GM19238 (cell line): ENCODE measurements at regions not wholly inside any gene's neighbourhood (a gene's known extent, or its start where the extent isn't known, plus 50 kb on each side); places are given as distances from the start of the nearest gene placed in this dataset.

Experiments
- DNase-seq: peaks from one replicate; pipeline ENCODE4 v3.0.0; 2011; ENCODE audit warnings: low spot score; ENCODE audit not compliant: insufficient read length

- no peak for DNase-seq
Measured at GRCh38 chr20:51076786-51077685, 54.1 kb upstream of the KCNG1 start.

GRCh38 chr20:51074062-51074461, 51.2 kb upstream of the KCNG1 start:
- no peak for DNase-seq
